ENCODE measurements at regions not wholly inside any gene's neighbourhood (a gene's known extent, or its start where the extent isn't known, plus 50 kb on each side); places are given as distances from the start of the nearest gene placed in this dataset.
"Not testable (repeated sequence)": the region's sequence is repeated elsewhere in the genome, so short reads cannot be mapped to it uniquely, and the experiment has no call there.

- TF ChIP-seq ZNF274 (IDR thresholded peaks at IDR 0.05; ENCODE audit: low read depth, low read length), result no peak
- H3K4me3 ChIP-seq (ENCODE audit: low read length), result no peak overlapping the region; the same call in 1 of the 2 replicates
These were observed 69.7 kb downstream of the ARF6 start for GRCh38 chr14:49962621-49963020.

- not testable (repeated sequence) for H3K4me3 ChIP-seq (ENCODE audit: low read length)
These were observed 72.3 kb downstream of the ARF6 start for GRCh38 chr14:49965068-49965651.

- no peak overlapping the region for H3K4me3 ChIP-seq (ENCODE audit: low read length)
- TF ChIP-seq ZNF274 (IDR thresholded peaks at IDR 0.05; ENCODE audit: low read depth, low read length), result no peak
These were observed 73.5 kb downstream of the ARF6 start for GRCh38 chr14:49966304-49966809.

GRCh38 chr14:49966971-49967630 lies 74.2 kb downstream of the ARF6 start:
- H3K4me3 ChIP-seq (ENCODE audit: low read length), result no peak overlapping the region
- TF ChIP-seq ZNF274 (IDR thresholded peaks at IDR 0.05; ENCODE audit: low read depth, low read length), result no peak

- no peak for TF ChIP-seq ZNF274 (IDR thresholded peaks at IDR 0.05; ENCODE audit: low read depth, low read length)
- H3K4me3 ChIP-seq (ENCODE audit: low read length), result no peak overlapping the region
These were observed 77.1 kb downstream of the ARF6 start for GRCh38 chr14:49969961-49970360.

GRCh38 chr14:49970474-49971147 lies 77.7 kb downstream of the ARF6 start:
- no peak for TF ChIP-seq ZNF274 (IDR thresholded peaks at IDR 0.05; ENCODE audit: low read depth, low read length)
- no peak overlapping the region; the same call in 1 of the 2 replicates for H3K4me3 ChIP-seq (ENCODE audit: low read length)

GRCh38 chr14:49971156-49972130 lies 78.6 kb downstream of the ARF6 start:
- TF ChIP-seq ZNF274 (IDR thresholded peaks at IDR 0.05; ENCODE audit: low read depth, low read length), result no peak
- H3K4me3 ChIP-seq (ENCODE audit: low read length), result peak overlapping the region; percentile 72; the same call in 1 of the 2 replicates

GRCh38 chr14:49972131-49972671 lies 79.3 kb downstream of the ARF6 start:
- no peak for TF ChIP-seq ZNF274 (IDR thresholded peaks at IDR 0.05; ENCODE audit: low read depth, low read length)
- H3K4me3 ChIP-seq (ENCODE audit: low read length), result peak overlapping the region; percentile 72; the same call in 1 of the 2 replicates

GRCh38 chr14:49972823-49973222 lies 79.9 kb downstream of the ARF6 start:
- no peak for TF ChIP-seq ZNF274 (IDR thresholded peaks at IDR 0.05; ENCODE audit: low read depth, low read length)
- H3K4me3 ChIP-seq (ENCODE audit: low read length), result peak overlapping the region; percentile 72; the same call in 1 of the 2 replicates

GRCh38 chr14:49975276-49975675 lies 82.4 kb downstream of the ARF6 start:
- TF ChIP-seq ZNF274 (IDR thresholded peaks at IDR 0.05; ENCODE audit: low read depth, low read length), result no peak
- H3K4me3 ChIP-seq (ENCODE audit: low read length), result no peak overlapping the region

- H3K4me3 ChIP-seq (ENCODE audit: low read length), result no peak overlapping the region
- no peak for TF ChIP-seq ZNF274 (IDR thresholded peaks at IDR 0.05; ENCODE audit: low read depth, low read length)
These were observed 82.9 kb downstream of the ARF6 start for GRCh38 chr14:49975799-49976198.

- no peak for TF ChIP-seq ZNF274 (IDR thresholded peaks at IDR 0.05; ENCODE audit: low read depth, low read length)
- no peak overlapping the region for H3K4me3 ChIP-seq (ENCODE audit: low read length)
These were observed 84.4 kb downstream of the ARF6 start for GRCh38 chr14:49977126-49977841.

GRCh38 chr14:49980027-49980426 lies 87.1 kb downstream of the ARF6 start:
- TF ChIP-seq ZNF274 (IDR thresholded peaks at IDR 0.05; ENCODE audit: low read depth, low read length), result no peak
- no peak overlapping the region for H3K4me3 ChIP-seq (ENCODE audit: low read length)
